NCI-H1930 (cell line): ENCODE measurements at regions not wholly inside any gene's neighbourhood (a gene's known extent, or its start where the extent isn't known, plus 50 kb on each side); places are given as distances from the start of the nearest gene placed in this dataset.
"Not testable (repeated sequence)": the region's sequence is repeated elsewhere in the genome, so short reads cannot be mapped to it uniquely, and the experiment has no call there.

ENCODE experiments used
- DNase-seq, 2 experiments: peaks; one replicate each; lab custom pipeline; 2025; lab: John Stamatoyannopoulos, UW

DNA sequence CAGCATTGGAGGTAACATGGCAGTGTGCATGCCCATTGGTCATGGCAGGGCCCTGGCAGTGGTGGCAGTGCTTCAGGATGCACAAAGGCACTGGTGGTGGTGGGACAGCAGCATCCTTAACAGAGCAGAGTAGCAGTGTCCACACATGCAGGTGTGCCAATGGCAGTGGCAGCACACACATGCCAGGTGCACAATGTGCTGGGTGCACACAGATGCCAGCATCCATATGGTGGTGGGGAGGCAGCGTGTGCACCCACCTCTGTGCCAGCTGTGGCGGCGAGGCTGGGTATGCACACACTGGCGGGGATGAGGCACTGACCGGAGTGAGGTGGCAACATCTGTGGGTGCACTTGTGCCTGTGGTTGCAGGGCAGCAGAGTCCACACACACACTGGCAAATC, 150.6 kb downstream of the SI start:
- DNase-seq, result no peak

- DNase-seq, result no peak
Observed at GRCh38 chr3:164918905-164919304, 159.4 kb downstream of the SI start.

DNA sequence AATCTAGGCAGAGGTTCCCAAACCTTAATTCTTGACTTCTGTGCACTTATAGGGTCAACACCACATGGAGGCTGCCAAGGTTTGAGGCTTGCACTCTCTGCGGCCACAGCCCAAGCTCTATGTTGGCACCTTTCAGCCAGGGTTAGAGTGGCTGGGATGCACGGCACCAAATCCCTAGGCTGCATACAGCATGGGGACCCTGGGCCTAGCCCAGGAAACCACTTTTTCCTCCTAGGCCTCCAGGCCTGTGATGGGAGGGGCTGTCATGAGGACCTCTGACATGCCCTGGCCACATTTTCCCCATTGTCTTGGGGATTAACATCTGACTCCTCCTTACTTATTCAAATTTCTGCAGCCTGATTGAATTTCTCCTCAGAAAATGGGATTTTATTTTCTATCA, 165.4 kb downstream of the SI start:
- no peak for DNase-seq

DNA sequence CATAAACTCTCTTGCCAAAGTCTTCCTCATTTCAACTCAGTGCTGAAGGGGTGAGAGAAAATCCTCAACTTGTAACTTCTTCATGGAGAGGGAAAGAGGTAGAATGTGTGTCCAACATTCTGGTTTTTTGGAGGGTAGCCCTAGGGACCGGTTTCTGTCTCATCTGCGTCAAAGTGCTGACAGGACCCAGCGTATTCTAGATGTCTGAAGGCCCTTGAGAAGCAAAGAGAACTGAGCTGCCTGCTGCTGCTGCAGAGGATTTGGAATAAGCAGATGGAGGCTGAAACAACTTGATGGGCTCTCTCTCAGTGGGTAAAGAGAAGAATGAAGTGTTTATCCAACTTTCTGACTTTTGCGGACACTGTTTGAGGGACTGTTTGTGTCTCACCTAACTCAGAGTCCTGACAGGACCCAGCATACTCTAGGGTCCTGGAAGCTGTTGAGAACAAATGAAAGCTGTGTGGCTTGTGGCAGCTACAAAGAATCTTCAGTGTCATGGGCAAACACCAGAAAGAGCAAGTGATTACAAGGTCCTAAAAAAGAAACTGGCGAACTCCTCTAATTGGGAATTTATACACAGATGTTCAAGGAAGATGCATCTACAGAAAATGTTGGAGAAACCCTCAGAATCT, 174.4 kb downstream of the SI start:
- no peak for DNase-seq

GRCh38 chr3:164897342-164897741, 181.0 kb downstream of the SI start:
- no peak for DNase-seq

- no peak for DNase-seq
Observed at GRCh38 chr3:164890061-164890460, 188.2 kb downstream of the SI start.

DNA sequence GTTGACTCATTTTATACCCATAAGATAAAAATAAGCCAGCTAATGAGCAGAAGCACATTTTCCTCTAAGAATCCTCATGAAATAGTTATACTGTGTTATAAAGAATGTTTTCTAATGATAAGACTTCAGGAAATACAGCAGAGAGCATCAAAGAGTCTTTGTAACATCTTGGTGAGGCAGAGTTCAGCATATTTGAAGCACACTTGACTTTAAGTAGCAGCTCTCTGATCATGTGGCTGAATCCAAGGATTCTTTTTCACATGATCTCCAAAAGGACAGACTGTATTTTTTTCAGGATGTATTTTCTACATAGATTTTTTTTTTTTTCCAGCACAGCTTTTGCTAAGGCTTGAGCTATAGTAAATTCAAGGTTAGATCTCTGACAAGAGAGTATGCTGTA, 195.1 kb downstream of the SI start:
- no peak for DNase-seq

DNA sequence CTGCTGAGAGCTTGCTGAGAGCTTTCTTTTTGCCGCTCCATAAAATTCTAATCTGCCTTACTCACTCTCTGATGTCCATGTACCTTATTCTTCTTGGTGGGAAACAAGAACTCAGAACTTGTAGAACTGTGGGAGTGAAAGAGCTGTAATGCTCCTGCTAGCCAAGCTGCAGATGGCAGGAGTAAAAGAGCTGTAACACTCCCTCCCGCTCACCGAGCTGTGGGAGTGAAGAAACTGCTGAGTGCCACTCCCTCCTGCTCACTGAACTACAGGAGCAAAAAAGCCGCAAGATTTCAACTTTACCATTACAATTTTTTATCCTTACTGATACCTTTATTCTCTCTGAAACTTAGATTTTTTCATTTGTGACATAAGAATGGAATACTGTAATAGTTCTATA, 199.1 kb downstream of the SI start:
- DNase-seq, result no peak

DNA sequence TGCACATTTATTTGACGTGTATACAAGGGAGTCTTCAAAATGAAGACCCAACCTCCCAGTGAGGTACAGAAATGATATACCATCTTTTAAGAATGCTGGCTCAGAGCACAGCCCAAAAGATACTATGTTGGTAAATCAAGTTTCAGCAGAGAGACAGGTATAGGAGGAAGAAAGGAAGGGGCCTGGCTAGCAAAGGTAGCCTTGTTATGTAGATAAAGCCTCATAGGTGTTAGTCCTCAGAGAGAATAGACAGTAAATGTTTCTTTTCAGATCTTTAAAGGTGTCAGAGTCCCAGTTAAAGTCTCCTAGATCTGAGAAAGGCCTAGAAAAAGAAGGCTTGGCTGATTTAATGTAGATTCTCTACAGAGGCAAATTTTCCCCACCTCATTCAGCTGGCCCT, 213.8 kb downstream of the SI start:
- no peak for DNase-seq

- no peak for DNase-seq
Observed at GRCh38 chr3:164852866-164853265, 225.4 kb downstream of the SI start.

GRCh38 chr3:164851905-164852304, 226.4 kb downstream of the SI start:
- no peak for DNase-seq

- DNase-seq, result no peak
Observed at GRCh38 chr3:164851204-164851603, 227.1 kb downstream of the SI start.

DNA sequence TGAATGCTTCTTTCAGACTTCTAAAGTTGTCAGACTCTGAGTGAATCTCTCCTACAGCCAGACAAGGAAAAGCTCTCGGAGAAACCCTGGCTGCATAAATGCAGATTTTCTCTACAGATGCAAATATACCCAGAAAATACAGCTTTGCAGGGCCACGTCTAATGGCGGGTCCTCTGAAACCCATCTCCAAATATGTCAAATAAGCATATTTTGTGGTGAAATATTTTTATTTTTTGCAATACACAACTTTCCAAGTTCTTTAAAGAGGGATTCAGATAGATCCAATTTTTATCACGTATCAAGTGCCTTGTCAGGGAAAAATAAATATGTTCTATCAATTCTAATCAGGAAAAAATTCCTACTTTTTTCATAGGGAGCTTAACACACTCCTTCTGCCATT, 229.4 kb downstream of the SI start:
- DNase-seq, result no peak

DNA sequence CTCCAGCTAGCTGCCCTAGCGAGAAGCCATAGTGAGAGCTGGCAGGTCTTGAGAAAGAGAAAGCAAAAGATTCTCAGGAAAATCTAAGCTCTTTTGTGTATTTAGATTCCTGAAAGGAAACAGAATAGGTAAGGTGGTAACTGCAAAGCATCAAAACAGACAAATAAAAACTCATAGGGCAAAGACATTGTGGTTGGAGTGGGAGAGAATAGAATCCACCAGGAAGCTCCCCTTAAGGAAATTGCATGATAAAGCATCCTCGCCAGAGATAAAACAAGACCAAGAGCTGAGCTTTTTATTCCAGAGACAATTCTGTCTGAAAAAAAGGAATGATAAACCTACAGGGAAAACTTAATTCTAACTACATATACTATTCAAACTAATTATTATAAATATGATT, 232.6 kb downstream of the SI start:
- no peak for DNase-seq

- DNase-seq, result no peak
Observed at GRCh38 chr3:164832216-164832615, 246.1 kb downstream of the SI start.

DNA sequence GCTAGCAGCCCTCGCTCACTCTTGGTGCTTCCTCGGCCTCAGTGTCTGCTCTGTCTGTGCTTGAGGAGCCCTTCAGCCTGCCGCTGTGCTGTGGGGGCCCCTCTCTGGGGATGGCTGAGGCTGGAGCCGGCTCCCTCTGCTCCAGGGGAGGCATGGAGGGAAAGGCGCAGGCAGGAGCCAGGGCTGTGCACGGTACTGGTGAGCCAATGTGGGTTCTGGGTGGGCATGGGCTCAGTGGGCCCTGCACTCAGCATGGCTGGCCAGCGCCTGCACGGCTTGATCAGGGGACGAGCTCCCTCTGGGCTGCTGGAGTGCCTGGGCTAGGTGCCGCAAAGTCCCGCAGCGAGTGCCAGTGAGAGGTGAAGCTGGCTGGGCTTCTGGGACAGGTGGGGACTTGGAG, 260.0 kb downstream of the SI start:
- no peak for DNase-seq

DNA sequence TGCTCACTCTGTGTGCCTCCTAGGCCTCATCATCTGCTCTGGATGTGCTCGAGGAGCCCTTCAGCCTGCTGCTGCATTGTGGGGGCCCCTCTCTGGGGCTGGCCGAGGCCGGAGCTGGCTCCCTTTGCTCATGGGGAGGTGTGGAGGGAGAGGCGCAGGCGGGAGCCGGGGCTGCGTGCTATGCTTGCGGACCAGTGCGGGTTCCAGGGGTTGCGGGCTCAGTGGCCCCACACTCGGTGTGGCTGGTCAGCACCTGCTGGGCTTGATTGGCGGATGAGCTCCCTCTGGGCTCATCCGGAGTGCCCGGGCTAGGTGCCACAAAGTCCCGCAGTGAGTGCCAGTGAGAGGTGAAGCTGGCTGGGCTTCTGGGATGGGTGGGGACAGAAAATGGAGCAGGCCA, 264.2 kb downstream of the SI start:
- no peak for DNase-seq

GRCh38 chr3:164812042-164812441, 266.3 kb downstream of the SI start:
- DNase-seq, result no peak

- DNase-seq, result no peak
Observed at GRCh38 chr3:164806188-164806587, 272.1 kb downstream of the SI start.

DNA sequence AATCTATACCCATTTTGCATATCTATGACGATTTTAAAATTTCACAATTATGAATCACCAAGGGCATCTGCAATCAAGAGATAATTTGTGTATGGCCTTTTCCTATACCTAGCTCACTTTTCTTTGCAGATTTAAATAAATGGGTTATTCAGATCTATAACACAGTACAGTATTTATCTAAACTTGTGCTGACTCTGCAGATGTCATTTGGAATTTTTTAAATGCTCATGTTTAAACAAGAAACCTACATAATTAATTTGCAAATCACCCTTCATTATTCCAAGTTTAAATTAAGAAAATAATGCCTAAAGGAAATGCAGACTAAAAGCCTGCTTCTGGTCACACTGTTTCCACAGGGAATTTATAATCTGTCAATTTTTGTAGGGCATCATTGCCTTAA, 284.2 kb downstream of the SI start:
- DNase-seq, result no peak

GRCh38 chr3:164791263-164791662, 287.0 kb downstream of the SI start:
- no peak for DNase-seq

- DNase-seq, result not testable (repeated sequence)
Observed at GRCh38 chr3:164784407-164784806, 293.9 kb downstream of the SI start.

GRCh38 chr3:164781755-164782154, 296.5 kb downstream of the SI start:
- DNase-seq, result no peak

- no peak for DNase-seq
Observed at GRCh38 chr3:164779816-164780215, 298.5 kb downstream of the SI start.

GRCh38 chr3:164752812-164753211, 325.5 kb downstream of the SI start:
- DNase-seq, result no peak
